ENCODE measurements at regions not wholly inside any gene's neighbourhood (a gene's known extent, or its start where the extent isn't known, plus 50 kb on each side); places are given as distances from the start of the nearest gene placed in this dataset.
"Not testable (repeated sequence)": the region's sequence is repeated elsewhere in the genome, so short reads cannot be mapped to it uniquely, and the experiment has no call there.

DNA sequence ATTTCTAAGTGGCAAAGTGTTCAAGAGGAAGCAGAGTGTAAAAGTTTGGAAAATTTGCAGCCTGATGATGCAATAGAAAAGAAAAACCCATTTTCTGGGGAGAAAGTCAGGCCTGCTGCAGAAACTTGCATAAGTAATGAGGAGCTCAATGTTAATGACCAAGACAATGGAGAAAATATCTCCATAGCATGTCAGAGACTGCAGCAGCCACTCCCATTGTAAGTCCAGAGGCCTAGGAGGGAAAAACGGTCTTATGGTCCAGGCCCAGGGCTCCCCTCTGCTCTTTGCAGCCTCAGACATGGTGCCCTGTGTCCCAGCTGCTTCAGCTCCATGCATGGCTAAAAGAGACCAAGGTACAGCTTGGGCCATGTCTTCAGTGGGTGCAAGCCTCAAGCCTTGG, 96.6 kb upstream of the GMNC start:
- ChIA-PET POLR2A (no interaction called here), CTCF (ENCODE audit: unreplicated experiment) (no interaction called here)
- no peaks in the 10 kb centered on the region for H3K4me1 ChIP-seq (ENCODE audit: insufficient read depth, low read length, poor library complexity, severe bottlenecking)
- no peaks in the 10 kb centered on the region for H3K36me3 ChIP-seq (ENCODE audit: insufficient read depth, low read length)
- no peaks in the 10 kb centered on the region for H3K9me3 ChIP-seq (ENCODE audit: low read length)
- no peak overlapping the region for H3K4me2 ChIP-seq (ENCODE audit: low read length)
- H3K79me2 ChIP-seq (ENCODE audit: insufficient read depth, low read depth, low read length) = no peaks in the 10 kb centered on the region
- no peak overlapping the region for H3K4me3 ChIP-seq (ENCODE audit: low read depth, low read length, poor library complexity, severe bottlenecking)
- intact Hi-C loops (cut with micrococcal nuclease; ENCODE audit: unreplicated experiment) = no loop called here
- no TSS peak for BruUV-seq (replicated peaks)
- TF ChIP-seq, protein P1, sequence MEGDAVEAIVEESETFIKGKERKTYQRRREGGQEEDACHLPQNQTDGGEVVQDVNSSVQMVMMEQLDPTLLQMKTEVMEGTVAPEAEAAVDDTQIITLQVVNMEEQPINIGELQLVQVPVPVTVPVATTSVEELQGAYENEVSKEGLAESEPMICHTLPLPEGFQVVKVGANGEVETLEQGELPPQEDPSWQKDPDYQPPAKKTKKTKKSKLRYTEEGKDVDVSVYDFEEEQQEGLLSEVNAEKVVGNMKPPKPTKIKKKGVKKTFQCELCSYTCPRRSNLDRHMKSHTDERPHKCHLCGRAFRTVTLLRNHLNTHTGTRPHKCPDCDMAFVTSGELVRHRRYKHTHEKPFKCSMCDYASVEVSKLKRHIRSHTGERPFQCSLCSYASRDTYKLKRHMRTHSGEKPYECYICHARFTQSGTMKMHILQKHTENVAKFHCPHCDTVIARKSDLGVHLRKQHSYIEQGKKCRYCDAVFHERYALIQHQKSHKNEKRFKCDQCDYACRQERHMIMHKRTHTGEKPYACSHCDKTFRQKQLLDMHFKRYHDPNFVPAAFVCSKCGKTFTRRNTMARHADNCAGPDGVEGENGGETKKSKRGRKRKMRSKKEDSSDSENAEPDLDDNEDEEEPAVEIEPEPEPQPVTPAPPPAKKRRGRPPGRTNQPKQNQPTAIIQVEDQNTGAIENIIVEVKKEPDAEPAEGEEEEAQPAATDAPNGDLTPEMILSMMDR (conservative IDR thresholded peaks at IDR 0.05; ENCODE audit: low read length) = no peak
- TF ChIP-seq EZH2phosphoT487 (IDR thresholded peaks at IDR 0.05; ENCODE audit: borderline replicate concordance, low read depth, low read length) = no peak
- H3K27ac ChIP-seq (ENCODE audit: low read depth, low read length, poor library complexity, severe bottlenecking) = no peak overlapping the region
- no peak for DNase-seq (ENCODE audit: low spot score)
- H2AFZ ChIP-seq (ENCODE audit: low read length) = no peak overlapping the region
- H4K20me1 ChIP-seq (ENCODE audit: insufficient read depth, low read length) = no peaks in the 10 kb centered on the region
- H3K9me2 ChIP-seq (ENCODE audit: insufficient read depth, low read length) = no peaks in the 10 kb centered on the region

DNA sequence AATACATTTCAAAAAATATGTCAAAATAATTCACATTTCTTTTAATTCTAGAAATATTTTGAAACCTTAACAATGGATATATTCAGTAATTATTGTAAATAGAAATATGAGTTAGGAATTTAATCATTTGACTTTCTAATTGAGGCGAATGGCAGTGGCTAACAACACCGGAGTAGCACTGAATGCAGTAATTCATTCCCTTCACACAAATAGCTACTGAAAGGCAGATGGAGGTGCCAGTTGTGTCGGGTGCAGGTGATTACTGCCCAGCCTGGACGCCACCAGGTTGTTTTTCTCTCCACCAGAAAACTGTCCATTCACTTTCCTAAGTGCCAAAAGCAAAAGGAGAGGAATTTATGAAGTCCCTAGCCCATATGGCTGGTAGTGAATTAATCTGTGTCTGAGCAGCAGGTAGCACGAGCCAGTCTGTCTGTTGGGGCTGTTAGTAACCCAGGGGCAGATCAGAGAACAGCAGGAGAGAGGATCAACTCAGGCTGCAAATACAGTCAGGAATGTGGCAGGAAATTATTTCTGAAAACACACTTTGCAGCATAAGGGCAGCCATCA, 79.3 kb upstream of the GMNC start:
- no peak for DNase-seq (ENCODE audit: low spot score)
- BruUV-seq (replicated peaks) = no TSS peak
- Histone ChIP-seq H3K9me2 (ENCODE audit: insufficient read depth, low read length) (no peaks in the 10 kb centered on the region), H3K9me3 (ENCODE audit: low read length) (no peaks in the 10 kb centered on the region), H3K4me2 (ENCODE audit: low read length) (no peak overlapping the region), H2AFZ (ENCODE audit: low read length) (no peak overlapping the region), H4K20me1 (ENCODE audit: insufficient read depth, low read length) (no peaks in the 10 kb centered on the region), H3K36me3 (ENCODE audit: insufficient read depth, low read length) (no peaks in the 10 kb centered on the region), H3K79me2 (ENCODE audit: insufficient read depth, low read depth, low read length) (no peaks in the 10 kb centered on the region), H3K4me1 (ENCODE audit: insufficient read depth, low read length, poor library complexity, severe bottlenecking) (no peaks in the 10 kb centered on the region), H3K27ac (ENCODE audit: low read depth, low read length, poor library complexity, severe bottlenecking) (no peak overlapping the region), H3K4me3 (ENCODE audit: low read depth, low read length, poor library complexity, severe bottlenecking) (no peak overlapping the region)
- TF ChIP-seq, protein P1 (conservative IDR thresholded peaks at IDR 0.05; ENCODE audit: low read length) = no peak
- no peak for TF ChIP-seq EZH2phosphoT487 (IDR thresholded peaks at IDR 0.05; ENCODE audit: borderline replicate concordance, low read depth, low read length)
- ChIA-PET POLR2A (interaction anchor here (0.7 kb wide), 1 partner anchor 27 kb away, joined by 4 read pairs; no protein-coding TSS in a partner anchor), CTCF (ENCODE audit: unreplicated experiment) (no interaction called here)
- intact Hi-C loops (cut with micrococcal nuclease; ENCODE audit: unreplicated experiment) = loop anchor here (10.0 kb wide), 1 partner anchor 283 kb away; no protein-coding TSS in a partner anchor

DNA sequence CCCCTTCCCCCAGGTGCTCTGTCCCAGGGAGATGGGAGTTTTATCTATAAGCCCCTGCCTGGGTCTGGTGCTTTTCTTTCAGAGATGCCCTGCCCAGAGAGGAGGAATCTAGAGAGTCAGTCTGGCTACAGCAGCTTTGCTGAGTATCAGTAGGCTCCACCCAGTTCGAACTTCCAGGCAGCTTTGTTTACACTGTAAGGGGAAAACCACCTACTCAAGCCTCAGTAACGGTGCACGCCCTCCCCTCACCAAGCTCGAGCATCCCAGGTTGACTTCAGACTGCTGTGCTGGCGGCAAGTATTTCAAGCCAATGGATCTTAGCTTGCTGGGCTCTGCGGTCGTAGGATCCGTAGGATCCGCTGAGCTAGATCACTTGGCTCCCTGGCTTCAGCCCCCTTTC, 72.1 kb upstream of the GMNC start:
- POLR2A ChIA-PET = not testable (repeated sequence)

More for the DNA sequence above, 72.1 kb upstream of the GMNC start:
- H3K4me2 ChIP-seq (ENCODE audit: low read length); H3K79me2 ChIP-seq (ENCODE audit: insufficient read depth, low read depth, low read length); DNase-seq (ENCODE audit: low spot score); CTCF ChIA-PET (ENCODE audit: unreplicated experiment); H3K9me3 ChIP-seq (ENCODE audit: low read length); H3K4me3 ChIP-seq (ENCODE audit: low read depth, low read length, poor library complexity, severe bottlenecking); H3K4me1 ChIP-seq (ENCODE audit: insufficient read depth, low read length, poor library complexity, severe bottlenecking); intact Hi-C loops (cut with micrococcal nuclease; ENCODE audit: unreplicated experiment); H2AFZ ChIP-seq (ENCODE audit: low read length); H3K27ac ChIP-seq (ENCODE audit: low read depth, low read length, poor library complexity, severe bottlenecking); H3K9me2 ChIP-seq (ENCODE audit: insufficient read depth, low read length); H4K20me1 ChIP-seq (ENCODE audit: insufficient read depth, low read length); H3K36me3 ChIP-seq (ENCODE audit: insufficient read depth, low read length); BruUV-seq (replicated peaks): not testable (repeated sequence)
